NCI-H187 (cell line): ENCODE measurements at regions not wholly inside any gene's neighbourhood (a gene's known extent, or its start where the extent isn't known, plus 50 kb on each side); places are given as distances from the start of the nearest gene placed in this dataset.

ENCODE experiments used
- DNase-seq, 2 experiments: peaks; one replicate each; lab custom pipeline; 2025; lab: John Stamatoyannopoulos, UW

DNA sequence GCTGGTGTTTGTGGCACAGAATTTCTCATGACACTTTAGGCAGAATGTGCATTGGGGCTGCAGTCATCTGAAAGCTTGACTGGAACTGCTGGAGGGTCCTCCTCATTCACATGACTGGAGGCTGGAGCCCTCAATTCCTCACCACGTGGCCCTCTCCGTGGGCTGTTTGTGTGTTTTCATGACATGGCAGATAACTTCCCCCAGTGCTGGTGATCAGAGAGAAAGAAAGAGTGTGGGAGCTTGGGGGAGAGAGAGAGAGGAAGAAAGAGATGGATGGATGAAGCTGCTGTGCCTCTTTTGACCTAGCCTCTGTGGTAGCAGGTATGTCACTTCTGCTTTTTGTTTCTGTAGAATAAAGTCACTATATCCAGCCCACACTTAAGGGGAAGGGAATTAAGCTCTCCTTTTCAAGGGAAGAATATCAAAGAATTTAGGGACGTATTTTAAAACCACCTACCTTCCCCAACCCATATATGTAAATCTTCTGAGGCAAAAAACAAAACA lies 169.6 kb upstream of the IL12A start:
- DNase-seq: no peak

- no peak for DNase-seq
Observed at GRCh38 chr3:159819676-159820075, 169.0 kb upstream of the IL12A start.

- DNase-seq: peak; percentile 20 to 28
Observed at GRCh38 chr3:159821110-159821509, 167.5 kb upstream of the IL12A start.

GRCh38 chr3:159821736-159822135 lies 166.9 kb upstream of the IL12A start:
- no peak for DNase-seq

- DNase-seq: no peak
Observed at GRCh38 chr3:159823780-159824179, 164.9 kb upstream of the IL12A start.

DNA sequence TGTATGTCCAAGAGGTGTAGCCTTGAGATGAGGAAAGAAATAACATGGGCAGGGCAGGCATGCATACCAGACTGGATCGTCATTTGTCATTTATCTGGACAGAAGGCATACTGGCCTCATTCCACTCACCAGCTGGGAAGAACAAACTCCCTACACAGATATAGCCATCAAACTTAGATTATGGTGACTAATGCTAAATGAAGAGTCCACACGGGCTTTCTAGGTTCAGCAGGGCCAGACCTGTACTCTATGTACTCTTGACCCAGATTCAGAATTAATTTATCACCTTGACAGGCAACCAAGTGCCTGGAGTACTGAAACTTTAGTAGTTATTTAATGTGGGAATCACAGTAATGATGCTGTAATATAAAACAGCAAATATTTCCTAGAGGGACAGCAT lies 164.3 kb upstream of the IL12A start:
- no peak for DNase-seq

DNA sequence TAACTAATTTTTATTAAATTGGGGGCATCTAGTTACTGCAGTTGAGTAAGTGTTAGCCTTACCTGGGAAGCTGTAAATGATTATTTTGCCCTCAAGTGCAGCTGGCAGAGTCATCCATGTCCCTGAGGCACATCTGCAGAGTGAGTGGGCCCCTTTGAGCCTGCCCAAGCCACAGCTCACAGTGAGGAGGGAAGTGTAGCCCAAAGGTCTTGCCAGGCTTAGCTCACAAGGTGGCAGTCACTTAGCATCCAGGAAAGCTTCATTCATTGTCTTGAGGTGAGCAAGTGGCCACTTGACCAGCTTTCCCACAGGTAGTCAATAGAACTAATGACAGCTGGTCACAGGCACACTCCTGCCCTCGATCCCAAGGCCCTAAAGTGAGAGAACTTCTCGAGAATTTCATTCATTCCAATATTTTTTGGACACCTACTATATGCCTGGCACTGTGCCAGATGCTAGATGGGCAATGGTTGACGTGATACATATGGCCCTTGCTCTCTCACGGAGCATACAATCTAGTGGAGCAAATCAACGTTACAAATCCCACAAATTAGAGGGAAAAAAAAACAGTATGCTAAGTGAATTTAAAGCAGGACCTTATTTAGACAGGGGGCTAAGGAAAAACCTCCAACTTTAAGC lies 163.3 kb upstream of the IL12A start:
- DNase-seq: no peak

DNA sequence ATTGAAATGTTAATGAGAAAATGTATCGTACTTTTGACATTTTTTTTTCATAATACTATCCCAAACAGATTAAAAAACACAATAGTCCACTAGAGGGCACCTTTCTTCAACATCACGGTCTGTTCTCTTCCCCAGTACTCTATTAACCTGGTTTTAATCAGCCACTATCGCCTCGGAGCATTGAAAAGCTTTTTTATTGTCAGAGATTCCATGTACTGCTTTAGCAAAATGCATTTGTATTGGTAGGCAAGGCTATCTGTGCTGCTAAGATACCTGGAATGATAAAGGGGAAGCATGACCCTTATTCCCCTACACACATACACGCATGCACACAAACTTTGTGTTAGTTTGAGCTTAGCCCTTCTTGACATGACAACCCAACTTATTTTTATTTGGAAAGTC lies 160.1 kb upstream of the IL12A start:
- no peak for DNase-seq

- no peak for DNase-seq
Observed at GRCh38 chr3:159829056-159829455, 159.6 kb upstream of the IL12A start.

- no peak for DNase-seq
Observed at GRCh38 chr3:159829539-159830227, 159.0 kb upstream of the IL12A start.

GRCh38 chr3:159830523-159831154 lies 158.0 kb upstream of the IL12A start:
- no peak for DNase-seq

DNA sequence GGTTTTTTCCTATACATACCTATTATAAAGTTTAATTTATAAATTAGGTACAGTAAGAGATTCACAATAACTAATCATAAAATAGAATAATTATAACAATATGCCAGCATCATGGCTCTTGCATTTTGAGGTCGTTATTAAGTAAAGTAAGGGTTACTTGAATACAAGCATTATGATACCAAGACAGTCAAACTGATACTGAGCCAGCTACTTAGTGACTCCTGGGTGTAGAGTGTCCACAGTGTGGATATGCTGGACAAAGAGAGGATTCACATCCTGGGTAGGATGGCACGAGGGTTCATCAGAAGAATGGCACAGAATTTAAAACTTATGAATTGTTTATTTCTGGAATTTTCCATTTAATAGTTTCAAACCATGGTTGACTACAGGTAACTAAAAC lies 157.2 kb upstream of the IL12A start:
- no peak for DNase-seq

- DNase-seq: no peak
Observed at GRCh38 chr3:159832024-159832423, 156.6 kb upstream of the IL12A start.

DNA sequence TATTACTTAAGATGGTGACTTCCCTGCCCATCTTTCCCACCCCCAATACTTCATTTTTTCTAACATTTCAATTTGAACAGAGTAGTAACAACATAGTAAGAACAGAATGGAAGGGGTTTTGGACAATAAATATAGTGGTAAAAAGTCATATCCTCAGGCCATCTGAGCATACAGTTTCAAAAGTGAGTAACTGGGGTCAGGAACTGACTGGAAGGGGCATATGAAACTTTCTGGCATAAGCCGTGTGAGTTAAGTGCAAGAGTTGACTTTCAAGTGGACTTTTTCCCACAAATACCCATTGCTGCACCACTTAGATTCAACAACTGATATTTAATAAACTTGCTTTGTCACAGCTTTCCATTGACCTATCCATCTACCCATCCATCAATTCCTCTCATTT lies 153.5 kb upstream of the IL12A start:
- DNase-seq: no peak

GRCh38 chr3:159837725-159838124 lies 150.9 kb upstream of the IL12A start:
- DNase-seq: no peak

- DNase-seq: no peak
Observed at GRCh38 chr3:159838938-159839337, 149.7 kb upstream of the IL12A start.

- DNase-seq: no peak
Observed at GRCh38 chr3:159839561-159840379, 148.9 kb upstream of the IL12A start, which contains the start of gene SCHIP1. SCHIP1 (plus strand) TSS chr3:159839861.

- DNase-seq: no peak
Observed at GRCh38 chr3:159840703-159841299, 147.8 kb upstream of the IL12A start.

GRCh38 chr3:159841766-159842165 lies 146.9 kb upstream of the IL12A start:
- no peak for DNase-seq

DNA sequence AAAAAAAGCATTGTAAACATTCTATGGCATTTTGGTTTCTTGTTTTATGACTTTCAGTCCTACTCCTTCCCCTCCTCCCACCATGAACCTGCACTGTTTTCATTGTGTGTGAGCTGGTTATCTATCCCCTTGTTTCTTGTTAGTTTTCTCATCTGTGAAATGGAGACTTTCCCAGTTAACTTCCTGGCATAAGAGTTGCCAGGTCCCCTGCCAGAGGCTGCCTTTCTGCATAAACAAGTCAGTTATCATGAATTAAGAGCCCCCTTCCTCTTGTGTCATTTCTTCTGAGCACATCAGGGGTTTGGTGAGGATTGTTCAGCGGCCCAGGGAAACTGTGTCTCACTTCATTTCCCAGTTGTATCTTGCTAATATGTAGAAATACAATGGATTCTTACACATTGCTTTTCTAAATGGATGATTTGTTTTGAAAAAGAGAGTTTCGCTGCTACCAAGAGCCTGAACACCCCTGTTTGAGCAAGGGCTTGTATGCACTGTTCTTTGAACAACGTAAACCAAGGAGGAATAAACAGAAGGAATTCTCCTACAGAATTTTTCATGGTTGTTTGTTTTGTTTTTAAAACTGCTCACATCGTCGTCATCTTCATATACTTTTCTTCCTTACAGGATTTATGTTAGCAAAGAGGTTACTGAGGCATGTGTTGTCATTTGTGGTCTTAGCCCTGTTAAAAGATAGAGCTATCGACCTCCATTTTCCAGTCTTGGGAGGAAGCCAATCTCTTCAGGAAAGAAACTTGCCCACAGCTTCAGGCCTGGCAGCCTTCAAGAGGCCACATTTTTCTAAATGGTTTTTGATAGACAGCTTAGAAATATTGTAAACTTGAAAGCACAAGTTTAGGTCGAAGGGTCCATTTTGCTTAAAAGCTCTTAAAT lies 144.6 kb upstream of the IL12A start:
- DNase-seq: no peak

DNA sequence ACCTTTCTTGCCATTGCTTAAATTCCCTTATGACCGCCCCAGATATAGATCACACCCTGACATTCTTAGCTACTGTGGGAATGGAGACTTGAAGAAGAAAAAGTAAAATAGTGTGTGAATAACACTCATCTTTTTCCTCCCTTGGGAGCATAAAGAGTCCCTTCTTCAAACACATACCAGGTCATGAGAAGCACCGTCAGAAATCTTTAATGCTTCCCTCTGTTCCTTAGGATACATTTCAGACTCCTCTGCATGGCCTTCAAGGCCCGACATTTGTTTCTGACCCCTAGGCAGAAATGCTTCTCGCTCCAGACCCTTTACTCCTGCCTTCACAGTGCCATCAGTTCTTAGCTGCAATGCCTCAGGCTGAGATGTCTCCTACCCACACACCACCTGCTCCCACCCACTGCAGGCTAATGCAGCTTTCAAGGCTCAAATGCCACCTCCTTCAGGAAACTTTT lies 143.8 kb upstream of the IL12A start:
- no peak for DNase-seq
